ENCODE measurements at regions not wholly inside any gene's neighbourhood (a gene's known extent, or its start where the extent isn't known, plus 50 kb on each side); places are given as distances from the start of the nearest gene placed in this dataset.

- H3K36me3 ChIP-seq (ENCODE audit: insufficient read depth, insufficient read length, low read length) = no peaks in the 10 kb centered on the region
- H3K9ac ChIP-seq (ENCODE audit: insufficient read length, low read depth) = no peak overlapping the region
- TF ChIP-seq SUZ12 (IDR thresholded peaks at IDR 0.05; ENCODE audit: extremely low read depth, insufficient read depth, insufficient read length) (no peak), YY1 (IDR thresholded peaks at IDR 0.05; ENCODE audit: insufficient read depth, insufficient read length) (no peak), ZNF274 (IDR thresholded peaks at IDR 0.05; ENCODE audit: low read depth, low read length) (no peak)
- DNase-seq (ENCODE audit: low read depth, low spot score) = no peak
- no peak overlapping the region for H3K4me3 ChIP-seq (ENCODE audit: insufficient read length, low read depth)
- no peaks in the 10 kb centered on the region for H3K4me1 ChIP-seq (ENCODE audit: insufficient read depth, insufficient read length)
- no peaks in the 10 kb centered on the region for H3K9me3 ChIP-seq (ENCODE audit: insufficient read depth, low read length)
- H3K27me3 ChIP-seq (ENCODE audit: insufficient read depth, insufficient read length) = no peaks in the 10 kb centered on the region
Observed at GRCh38 chr2:23028106-23028505, 356.9 kb upstream of the KLHL29 start.

GRCh38 chr2:23029111-23029510 lies 355.9 kb upstream of the KLHL29 start:
- Histone ChIP-seq H3K9me3 (ENCODE audit: insufficient read depth, low read length) (no peaks in the 10 kb centered on the region), H3K27me3 (ENCODE audit: insufficient read depth, insufficient read length) (no peaks in the 10 kb centered on the region), H3K4me3 (ENCODE audit: insufficient read length, low read depth) (no peak overlapping the region), H3K36me3 (ENCODE audit: insufficient read depth, insufficient read length, low read length) (no peaks in the 10 kb centered on the region), H3K9ac (ENCODE audit: insufficient read length, low read depth) (no peak overlapping the region), H3K4me1 (ENCODE audit: insufficient read depth, insufficient read length) (no peaks in the 10 kb centered on the region)
- no peak for DNase-seq (ENCODE audit: low read depth, low spot score)
- TF ChIP-seq YY1 (IDR thresholded peaks at IDR 0.05; ENCODE audit: insufficient read depth, insufficient read length) = no peak
- TF ChIP-seq SUZ12 (IDR thresholded peaks at IDR 0.05; ENCODE audit: extremely low read depth, insufficient read depth, insufficient read length) = no peak
- no peak for TF ChIP-seq ZNF274 (IDR thresholded peaks at IDR 0.05; ENCODE audit: low read depth, low read length)

- Histone ChIP-seq H3K9ac (ENCODE audit: insufficient read length, low read depth) (no peak overlapping the region), H3K27me3 (ENCODE audit: insufficient read depth, insufficient read length) (no peaks in the 10 kb centered on the region), H3K4me1 (ENCODE audit: insufficient read depth, insufficient read length) (no peaks in the 10 kb centered on the region), H3K9me3 (ENCODE audit: insufficient read depth, low read length) (no peaks in the 10 kb centered on the region), H3K36me3 (ENCODE audit: insufficient read depth, insufficient read length, low read length) (no peaks in the 10 kb centered on the region), H3K4me3 (ENCODE audit: insufficient read length, low read depth) (no peak overlapping the region)
- no peak for TF ChIP-seq ZNF274 (IDR thresholded peaks at IDR 0.05; ENCODE audit: low read depth, low read length)
- TF ChIP-seq SUZ12 (IDR thresholded peaks at IDR 0.05; ENCODE audit: extremely low read depth, insufficient read depth, insufficient read length) = no peak
- TF ChIP-seq YY1 (IDR thresholded peaks at IDR 0.05; ENCODE audit: insufficient read depth, insufficient read length) = no peak
- DNase-seq (ENCODE audit: low read depth, low spot score) = no peak
Observed at GRCh38 chr2:23029951-23030350, 355.0 kb upstream of the KLHL29 start.

GRCh38 chr2:23034996-23035395 lies 350.0 kb upstream of the KLHL29 start:
- H3K9me3 ChIP-seq (ENCODE audit: insufficient read depth, low read length) = no peaks in the 10 kb centered on the region
- no peak overlapping the region for H3K9ac ChIP-seq (ENCODE audit: insufficient read length, low read depth)
- H3K27me3 ChIP-seq (ENCODE audit: insufficient read depth, insufficient read length) = no peaks in the 10 kb centered on the region
- TF ChIP-seq ZNF274 (IDR thresholded peaks at IDR 0.05; ENCODE audit: low read depth, low read length) = no peak
- TF ChIP-seq YY1 (IDR thresholded peaks at IDR 0.05; ENCODE audit: insufficient read depth, insufficient read length) = no peak
- TF ChIP-seq SUZ12 (IDR thresholded peaks at IDR 0.05; ENCODE audit: extremely low read depth, insufficient read depth, insufficient read length) = no peak
- H3K4me3 ChIP-seq (ENCODE audit: insufficient read length, low read depth) = no peak overlapping the region
- H3K4me1 ChIP-seq (ENCODE audit: insufficient read depth, insufficient read length) = no peaks in the 10 kb centered on the region
- H3K36me3 ChIP-seq (ENCODE audit: insufficient read depth, insufficient read length, low read length) = no peaks in the 10 kb centered on the region
- no peak for DNase-seq (ENCODE audit: low read depth, low spot score)

GRCh38 chr2:23036629-23037028 lies 348.4 kb upstream of the KLHL29 start:
- Histone ChIP-seq H3K36me3 (ENCODE audit: insufficient read depth, insufficient read length, low read length) (no peaks in the 10 kb centered on the region), H3K9me3 (ENCODE audit: insufficient read depth, low read length) (no peaks in the 10 kb centered on the region), H3K27me3 (ENCODE audit: insufficient read depth, insufficient read length) (no peaks in the 10 kb centered on the region), H3K4me3 (ENCODE audit: insufficient read length, low read depth) (no peak overlapping the region), H3K4me1 (ENCODE audit: insufficient read depth, insufficient read length) (no peaks in the 10 kb centered on the region), H3K9ac (ENCODE audit: insufficient read length, low read depth) (no peak overlapping the region)
- DNase-seq (ENCODE audit: low read depth, low spot score) = no peak
- TF ChIP-seq SUZ12 (IDR thresholded peaks at IDR 0.05; ENCODE audit: extremely low read depth, insufficient read depth, insufficient read length) (no peak), YY1 (IDR thresholded peaks at IDR 0.05; ENCODE audit: insufficient read depth, insufficient read length) (no peak), ZNF274 (IDR thresholded peaks at IDR 0.05; ENCODE audit: low read depth, low read length) (no peak)

GRCh38 chr2:23037596-23037995 lies 347.4 kb upstream of the KLHL29 start:
- H3K9me3 ChIP-seq (ENCODE audit: insufficient read depth, low read length) = no peaks in the 10 kb centered on the region
- H3K27me3 ChIP-seq (ENCODE audit: insufficient read depth, insufficient read length) = no peaks in the 10 kb centered on the region
- no peak overlapping the region for H3K4me3 ChIP-seq (ENCODE audit: insufficient read length, low read depth)
- H3K9ac ChIP-seq (ENCODE audit: insufficient read length, low read depth) = no peak overlapping the region
- no peaks in the 10 kb centered on the region for H3K36me3 ChIP-seq (ENCODE audit: insufficient read depth, insufficient read length, low read length)
- DNase-seq (ENCODE audit: low read depth, low spot score) = no peak
- no peak for TF ChIP-seq ZNF274 (IDR thresholded peaks at IDR 0.05; ENCODE audit: low read depth, low read length)
- TF ChIP-seq SUZ12 (IDR thresholded peaks at IDR 0.05; ENCODE audit: extremely low read depth, insufficient read depth, insufficient read length) = no peak
- no peak for TF ChIP-seq YY1 (IDR thresholded peaks at IDR 0.05; ENCODE audit: insufficient read depth, insufficient read length)
- H3K4me1 ChIP-seq (ENCODE audit: insufficient read depth, insufficient read length) = no peaks in the 10 kb centered on the region

- Histone ChIP-seq H3K4me1 (ENCODE audit: insufficient read depth, insufficient read length) (no peaks in the 10 kb centered on the region), H3K27me3 (ENCODE audit: insufficient read depth, insufficient read length) (no peaks in the 10 kb centered on the region), H3K4me3 (ENCODE audit: insufficient read length, low read depth) (no peak overlapping the region), H3K36me3 (ENCODE audit: insufficient read depth, insufficient read length, low read length) (no peaks in the 10 kb centered on the region), H3K9me3 (ENCODE audit: insufficient read depth, low read length) (no peaks in the 10 kb centered on the region), H3K9ac (ENCODE audit: insufficient read length, low read depth) (no peak overlapping the region)
- no peak for DNase-seq (ENCODE audit: low read depth, low spot score)
- TF ChIP-seq SUZ12 (IDR thresholded peaks at IDR 0.05; ENCODE audit: extremely low read depth, insufficient read depth, insufficient read length) (no peak), YY1 (IDR thresholded peaks at IDR 0.05; ENCODE audit: insufficient read depth, insufficient read length) (no peak), ZNF274 (IDR thresholded peaks at IDR 0.05; ENCODE audit: low read depth, low read length) (no peak)
Observed at GRCh38 chr2:23041443-23041842, 343.5 kb upstream of the KLHL29 start.
